HL-60 (cell line): ENCODE measurements at regions not wholly inside any gene's neighbourhood (a gene's known extent, or its start where the extent isn't known, plus 50 kb on each side); places are given as distances from the start of the nearest gene placed in this dataset.

Experiments used
- DNase-seq, 2 experiments: peaks; one replicate each; pipeline ENCODE4 v3.0.0-alpha.2; 2010 to 2020; ENCODE audit warnings: low read depth in 1 of 2, low spot score in 1 of 2
- H3K27ac ChIP-seq: fragments of 250-450 bp; sonication (Bioruptor Pico); replicated peaks from 2 replicates; pipeline ENCODE4 v1.5.1; 2020; ENCODE audit warnings: mild to moderate bottlenecking, moderate library complexity
- H3K27me3 ChIP-seq: fragments of 250-450 bp; sonication (Bioruptor Pico); 2 replicates; pipeline ENCODE4 v1.5.1; 2021; ENCODE audit warnings: mild to moderate bottlenecking, moderate library complexity; ENCODE audit not compliant: insufficient read depth, poor library complexity, severe bottlenecking
- H3K4me3 ChIP-seq: replicated peaks from 2 replicates; pipeline ENCODE4 v1.5.1; 2011; ENCODE audit warnings: mild to moderate bottlenecking, control low read depth, low read length; ENCODE audit not compliant: insufficient read depth
- GABPA ChIP-seq: IDR thresholded peaks from 2 replicates; pipeline ENCODE4 v1.6.1; 2012; ENCODE audit warnings: low read depth
- POLR2AphosphoS5 ChIP-seq: IDR thresholded peaks from 2 replicates; pipeline ENCODE4 v1.6.1; 2012; ENCODE audit warnings: low read depth
- SPI1 ChIP-seq: IDR thresholded peaks from 2 replicates; pipeline ENCODE4 v1.6.1; 2012; ENCODE audit warnings: low read depth, mild to moderate bottlenecking, borderline replicate concordance
- TF ChIP-seq, protein P1 (sequence below): IDR thresholded peaks from 2 replicates; pipeline ENCODE4 v1.6.1; 2012; ENCODE audit warnings: low read depth; ENCODE audit not compliant: insufficient replicate concordance
- TF ChIP-seq, protein P2 (sequence below): IDR thresholded peaks from one replicate; pipeline ENCODE4 v1.5.1; 2011; ENCODE audit warnings: low read length, control low read depth, inconsistent platforms; ENCODE audit not compliant: insufficient read depth

DNA sequence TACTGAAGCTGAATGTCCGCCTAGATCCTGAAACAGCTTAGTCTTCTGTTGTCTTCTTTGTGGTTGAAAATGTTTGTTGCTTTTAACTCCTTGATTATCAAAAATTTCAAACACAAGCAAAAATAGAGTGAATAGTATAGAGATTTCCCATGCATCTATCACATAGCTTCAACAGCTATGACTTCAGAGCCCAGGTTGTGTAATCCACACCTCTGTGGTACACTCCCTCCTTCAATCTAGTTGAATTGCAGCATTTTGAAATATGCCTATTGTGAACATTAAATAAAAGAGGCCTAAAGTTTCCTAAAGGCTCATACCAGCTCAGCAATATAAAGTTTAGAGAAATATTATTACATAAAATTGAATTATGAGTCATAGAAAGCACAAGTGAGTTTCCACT is 204.7 kb upstream of the HDAC9 start:
- H3K27ac ChIP-seq, result no peak overlapping the region
- no peak for TF ChIP-seq GABPA
- TF ChIP-seq, protein P1, sequence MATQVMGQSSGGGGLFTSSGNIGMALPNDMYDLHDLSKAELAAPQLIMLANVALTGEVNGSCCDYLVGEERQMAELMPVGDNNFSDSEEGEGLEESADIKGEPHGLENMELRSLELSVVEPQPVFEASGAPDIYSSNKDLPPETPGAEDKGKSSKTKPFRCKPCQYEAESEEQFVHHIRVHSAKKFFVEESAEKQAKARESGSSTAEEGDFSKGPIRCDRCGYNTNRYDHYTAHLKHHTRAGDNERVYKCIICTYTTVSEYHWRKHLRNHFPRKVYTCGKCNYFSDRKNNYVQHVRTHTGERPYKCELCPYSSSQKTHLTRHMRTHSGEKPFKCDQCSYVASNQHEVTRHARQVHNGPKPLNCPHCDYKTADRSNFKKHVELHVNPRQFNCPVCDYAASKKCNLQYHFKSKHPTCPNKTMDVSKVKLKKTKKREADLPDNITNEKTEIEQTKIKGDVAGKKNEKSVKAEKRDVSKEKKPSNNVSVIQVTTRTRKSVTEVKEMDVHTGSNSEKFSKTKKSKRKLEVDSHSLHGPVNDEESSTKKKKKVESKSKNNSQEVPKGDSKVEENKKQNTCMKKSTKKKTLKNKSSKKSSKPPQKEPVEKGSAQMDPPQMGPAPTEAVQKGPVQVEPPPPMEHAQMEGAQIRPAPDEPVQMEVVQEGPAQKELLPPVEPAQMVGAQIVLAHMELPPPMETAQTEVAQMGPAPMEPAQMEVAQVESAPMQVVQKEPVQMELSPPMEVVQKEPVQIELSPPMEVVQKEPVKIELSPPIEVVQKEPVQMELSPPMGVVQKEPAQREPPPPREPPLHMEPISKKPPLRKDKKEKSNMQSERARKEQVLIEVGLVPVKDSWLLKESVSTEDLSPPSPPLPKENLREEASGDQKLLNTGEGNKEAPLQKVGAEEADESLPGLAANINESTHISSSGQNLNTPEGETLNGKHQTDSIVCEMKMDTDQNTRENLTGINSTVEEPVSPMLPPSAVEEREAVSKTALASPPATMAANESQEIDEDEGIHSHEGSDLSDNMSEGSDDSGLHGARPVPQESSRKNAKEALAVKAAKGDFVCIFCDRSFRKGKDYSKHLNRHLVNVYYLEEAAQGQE, result no peak
- peak overlapping the region; percentile 55 for H3K4me3 ChIP-seq
- H3K27me3 ChIP-seq, result no peaks in the 10 kb centered on the region
- DNase-seq, result peak; percentile 36 to 46

DNA sequence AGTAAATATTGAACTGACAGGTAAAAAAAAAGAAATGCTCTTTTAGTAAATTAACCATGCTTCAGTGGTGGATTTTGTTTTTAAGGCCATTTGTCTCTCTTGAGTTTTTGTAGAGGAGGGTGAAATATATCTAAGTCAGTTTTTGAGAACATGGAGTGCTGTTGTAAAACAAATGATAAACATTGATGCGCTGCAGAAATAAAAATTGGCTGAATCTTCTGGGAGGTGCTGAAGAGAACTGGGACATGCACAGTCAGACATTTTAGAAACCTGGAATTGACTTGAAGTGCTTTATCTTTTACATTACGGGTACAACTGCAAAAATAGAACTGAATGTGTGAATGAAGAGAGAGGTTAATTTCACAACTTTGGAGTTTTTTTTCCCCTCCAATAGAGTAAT is 203.0 kb upstream of the HDAC9 start:
- Histone ChIP-seq H3K27me3 (no peaks in the 10 kb centered on the region), H3K4me3 (peak overlapping the region; percentile 55), H3K27ac (no peak overlapping the region)
- no peak for DNase-seq
- no peak for TF ChIP-seq POLR2AphosphoS5
- TF ChIP-seq, protein P2, sequence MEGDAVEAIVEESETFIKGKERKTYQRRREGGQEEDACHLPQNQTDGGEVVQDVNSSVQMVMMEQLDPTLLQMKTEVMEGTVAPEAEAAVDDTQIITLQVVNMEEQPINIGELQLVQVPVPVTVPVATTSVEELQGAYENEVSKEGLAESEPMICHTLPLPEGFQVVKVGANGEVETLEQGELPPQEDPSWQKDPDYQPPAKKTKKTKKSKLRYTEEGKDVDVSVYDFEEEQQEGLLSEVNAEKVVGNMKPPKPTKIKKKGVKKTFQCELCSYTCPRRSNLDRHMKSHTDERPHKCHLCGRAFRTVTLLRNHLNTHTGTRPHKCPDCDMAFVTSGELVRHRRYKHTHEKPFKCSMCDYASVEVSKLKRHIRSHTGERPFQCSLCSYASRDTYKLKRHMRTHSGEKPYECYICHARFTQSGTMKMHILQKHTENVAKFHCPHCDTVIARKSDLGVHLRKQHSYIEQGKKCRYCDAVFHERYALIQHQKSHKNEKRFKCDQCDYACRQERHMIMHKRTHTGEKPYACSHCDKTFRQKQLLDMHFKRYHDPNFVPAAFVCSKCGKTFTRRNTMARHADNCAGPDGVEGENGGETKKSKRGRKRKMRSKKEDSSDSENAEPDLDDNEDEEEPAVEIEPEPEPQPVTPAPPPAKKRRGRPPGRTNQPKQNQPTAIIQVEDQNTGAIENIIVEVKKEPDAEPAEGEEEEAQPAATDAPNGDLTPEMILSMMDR, result no peak
- TF ChIP-seq, protein P1, result no peak
- TF ChIP-seq GABPA, result no peak
- TF ChIP-seq SPI1, result no peak

DNA sequence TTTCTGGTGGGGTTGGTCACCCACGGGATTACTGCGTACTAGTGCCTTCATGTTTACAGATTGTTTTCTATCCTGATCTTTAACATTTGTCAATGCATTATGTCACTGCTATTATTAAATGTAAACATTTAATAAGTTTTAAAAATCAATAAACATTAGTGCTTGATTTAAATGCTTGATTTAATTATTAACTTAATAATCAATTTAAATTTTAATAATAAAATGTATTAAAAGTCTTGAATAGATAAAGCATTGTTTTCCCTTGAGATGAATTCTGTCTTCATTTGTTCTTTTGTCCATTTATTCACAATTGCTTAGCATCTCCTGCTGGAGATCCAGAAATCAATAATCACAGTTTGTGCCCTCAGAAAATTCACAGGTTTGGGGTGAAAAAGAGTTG is 201.8 kb upstream of the HDAC9 start:
- DNase-seq, result no peak
- H3K27me3 ChIP-seq, result no peaks in the 10 kb centered on the region
- H3K27ac ChIP-seq, result no peak overlapping the region
- no peak overlapping the region for H3K4me3 ChIP-seq
- TF ChIP-seq, protein P2, result no peak
- no peak for TF ChIP-seq GABPA
- TF ChIP-seq POLR2AphosphoS5, result no peak
- TF ChIP-seq, protein P1, result no peak
- no peak for TF ChIP-seq SPI1

DNA sequence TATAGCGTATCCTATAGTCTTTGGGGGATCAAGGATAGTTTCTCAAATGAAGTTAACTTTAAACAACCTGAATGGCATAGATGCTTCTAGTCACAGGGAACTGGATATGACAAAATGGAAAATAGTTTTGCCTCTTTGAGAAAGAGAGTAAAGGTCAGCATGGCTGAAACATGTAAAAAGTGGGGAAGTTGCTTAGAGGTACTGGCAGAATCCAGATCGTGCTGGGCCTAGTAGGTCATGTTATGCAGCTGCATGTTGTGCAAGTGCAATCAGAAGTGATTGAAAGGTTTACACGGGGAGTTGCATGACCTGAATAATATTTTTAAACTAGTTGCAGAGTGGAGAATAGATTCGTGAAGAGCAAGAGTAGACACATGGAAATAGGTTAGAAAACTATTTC is 201.1 kb upstream of the HDAC9 start:
- Histone ChIP-seq H3K27me3 (no peaks in the 10 kb centered on the region), H3K4me3 (no peak overlapping the region), H3K27ac (no peak overlapping the region)
- DNase-seq, result peak in 1 of 2 experiments; percentile 13
- TF ChIP-seq GABPA (no peak), SPI1 (no peak), POLR2AphosphoS5 (no peak)
- TF ChIP-seq, protein P2, result no peak
- TF ChIP-seq, protein P1, result no peak
